HK-2 (cell line): ENCODE measurements at regions not wholly inside any gene's neighbourhood (a gene's known extent, or its start where the extent isn't known, plus 50 kb on each side); places are given as distances from the start of the nearest gene placed in this dataset.
A peak's percentile ranks its signal among the peaks of the same experiment; 100 is the strongest.

Experiments
- DNase-seq: peaks from one replicate; pipeline ENCODE4 v3.0.0-alpha.2; 2018; ENCODE audit not compliant: unreplicated experiment

- DNase-seq, result no peak
These were observed 92.6 kb upstream of the PDGFD start for GRCh38 chr11:104256525-104256924.

GRCh38 chr11:104254347-104254746 lies 90.4 kb upstream of the PDGFD start:
- peak; percentile 37 for DNase-seq

- no peak for DNase-seq
These were observed 82.6 kb upstream of the PDGFD start for GRCh38 chr11:104246590-104246989.

DNA sequence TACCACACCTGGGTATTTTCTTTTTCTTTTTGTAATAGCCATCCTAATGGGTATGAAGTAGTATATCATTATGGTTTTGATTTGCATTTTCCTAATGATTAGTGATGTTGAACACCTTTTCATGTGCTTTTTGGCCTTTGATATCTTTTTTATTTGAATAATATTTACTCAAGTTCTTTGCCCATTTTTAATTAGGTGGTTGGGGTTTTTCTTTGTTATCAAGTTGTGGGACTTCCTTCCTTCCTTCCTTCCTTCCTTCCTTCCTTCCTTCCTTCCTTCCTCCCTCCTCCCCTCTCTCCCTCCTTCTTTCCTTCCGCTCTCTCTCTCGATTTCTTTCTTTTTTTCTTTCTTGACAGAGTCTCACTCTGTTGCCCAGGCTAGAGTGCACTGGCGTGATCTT lies 75.0 kb upstream of the PDGFD start:
- DNase-seq, result no peak

- no peak for DNase-seq
These were observed 61.1 kb upstream of the PDGFD start for GRCh38 chr11:104225047-104225446.

GRCh38 chr11:104222464-104222863 lies 58.5 kb upstream of the PDGFD start:
- DNase-seq, result no peak

DNA sequence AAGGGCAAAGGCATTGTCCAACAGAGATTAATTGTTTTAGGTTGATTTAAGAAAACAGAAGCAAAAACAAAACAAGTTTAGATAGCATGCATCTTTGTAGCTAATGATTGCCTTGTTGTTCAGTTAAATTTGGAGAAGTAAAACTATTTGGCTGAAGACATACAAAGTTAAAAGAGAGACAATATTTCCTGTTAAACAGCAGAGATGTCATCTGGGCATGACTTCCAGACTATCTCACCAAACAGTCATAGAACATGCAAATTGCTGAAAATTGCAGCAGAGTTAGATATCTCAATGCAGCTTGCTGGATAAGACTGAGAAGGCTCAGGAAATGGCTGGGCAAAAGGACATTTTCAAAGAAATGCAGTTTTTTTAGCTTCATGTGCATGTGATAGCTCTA lies 57.5 kb upstream of the PDGFD start:
- no peak for DNase-seq

- DNase-seq, result no peak
These were observed 55.1 kb upstream of the PDGFD start for GRCh38 chr11:104219096-104219495.

GRCh38 chr11:104214517-104214916 lies 50.6 kb upstream of the PDGFD start:
- DNase-seq, result no peak
